Esophagus squamous epithelium (tissue), 4 donors: ENCODE measurements at regions not wholly inside any gene's neighbourhood (a gene's known extent, or its start where the extent isn't known, plus 50 kb on each side); places are given as distances from the start of the nearest gene placed in this dataset.

Source experiments
- POLR2A ChIP-seq, 4 donors: fragments of 450-650 bp; IDR thresholded peaks; one replicate each; pipeline ENCODE4 v1.6.1; 2017; ENCODE audit warnings: antibody characterized with exemption in 4 of 4, mild to moderate bottlenecking in 4 of 4, moderate library complexity in 3 of 4
- TF ChIP-seq, protein P1 (sequence below), 6 experiments: fragments of 450-650 bp in 4 of 6; fragments of 200-600 bp in 2 of 6; sonication (generic) in 2 of 6; IDR thresholded peaks; one replicate each; pipeline ENCODE4 v1.5.1; 2016 to 2019; ENCODE audit warnings: antibody characterized with exemption in 6 of 6, mild to moderate bottlenecking in 4 of 6, moderate library complexity in 4 of 6

- TF ChIP-seq, protein P1, sequence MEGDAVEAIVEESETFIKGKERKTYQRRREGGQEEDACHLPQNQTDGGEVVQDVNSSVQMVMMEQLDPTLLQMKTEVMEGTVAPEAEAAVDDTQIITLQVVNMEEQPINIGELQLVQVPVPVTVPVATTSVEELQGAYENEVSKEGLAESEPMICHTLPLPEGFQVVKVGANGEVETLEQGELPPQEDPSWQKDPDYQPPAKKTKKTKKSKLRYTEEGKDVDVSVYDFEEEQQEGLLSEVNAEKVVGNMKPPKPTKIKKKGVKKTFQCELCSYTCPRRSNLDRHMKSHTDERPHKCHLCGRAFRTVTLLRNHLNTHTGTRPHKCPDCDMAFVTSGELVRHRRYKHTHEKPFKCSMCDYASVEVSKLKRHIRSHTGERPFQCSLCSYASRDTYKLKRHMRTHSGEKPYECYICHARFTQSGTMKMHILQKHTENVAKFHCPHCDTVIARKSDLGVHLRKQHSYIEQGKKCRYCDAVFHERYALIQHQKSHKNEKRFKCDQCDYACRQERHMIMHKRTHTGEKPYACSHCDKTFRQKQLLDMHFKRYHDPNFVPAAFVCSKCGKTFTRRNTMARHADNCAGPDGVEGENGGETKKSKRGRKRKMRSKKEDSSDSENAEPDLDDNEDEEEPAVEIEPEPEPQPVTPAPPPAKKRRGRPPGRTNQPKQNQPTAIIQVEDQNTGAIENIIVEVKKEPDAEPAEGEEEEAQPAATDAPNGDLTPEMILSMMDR (IDR thresholded peaks at IDR 0.05), result no peak
- no peak for TF ChIP-seq POLR2A (IDR thresholded peaks at IDR 0.05)
Observed at GRCh38 chr14:44372231-44372630, 134.9 kb downstream of the FSCB start.
